Mesothelial cell of epicardium (in vitro differentiated cells): ENCODE measurements at regions not wholly inside any gene's neighbourhood (a gene's known extent, or its start where the extent isn't known, plus 50 kb on each side); places are given as distances from the start of the nearest gene placed in this dataset.
A peak's percentile ranks its signal among the peaks of the same experiment; 100 is the strongest.

ENCODE experiments used
- DNase-seq, 2 experiments: peaks; one replicate each; pipeline ENCODE4 v3.0.0; 2021; ENCODE audit warnings: low spot score in 2 of 2; ENCODE audit not compliant: unreplicated experiment in 2 of 2
- H3K27ac Mint-ChIP-seq: 2 replicates; pipeline ENCODE4 v1.8.0; 2021; ENCODE audit warnings: mixed read lengths
- H3K27me3 Mint-ChIP-seq: 2 replicates; pipeline ENCODE4 v1.8.0; 2021; ENCODE audit warnings: low read depth, mixed read lengths
- H3K36me3 Mint-ChIP-seq: 2 replicates; pipeline ENCODE4 v1.8.0; 2021; ENCODE audit warnings: mixed read lengths
- H3K4me1 Mint-ChIP-seq: 2 replicates; pipeline ENCODE4 v1.8.0; 2021; ENCODE audit warnings: mixed read lengths
- H3K4me3 Mint-ChIP-seq: 2 replicates; pipeline ENCODE4 v1.8.0; 2021; ENCODE audit warnings: mild to moderate bottlenecking, moderate library complexity, mixed read lengths
- H3K9me3 Mint-ChIP-seq: 2 replicates; pipeline ENCODE4 v1.8.0; 2021; ENCODE audit warnings: mixed read lengths
- CTCF ChIP-seq: fragments of 200-600 bp; sonication (generic); IDR thresholded peaks from one replicate; pipeline ENCODE4 v1.5.0; 2021; ENCODE audit warnings: antibody characterized with exemption; ENCODE audit not compliant: unreplicated experiment

GRCh38 chr10:117677890-117678500 lies 135.4 kb downstream of the EMX2 start:
- Mint-ChIP-seq H3K4me1 (peaks cover 12% of the 10 kb centered on the region), H3K27me3 (peaks cover 16% of the 10 kb centered on the region), H3K4me3 (no peak overlapping the region), H3K27ac (no peak overlapping the region), H3K36me3 (no peaks in the 10 kb centered on the region), H3K9me3 (no peaks in the 10 kb centered on the region)
- no peak for TF ChIP-seq CTCF
- no peak for DNase-seq

- no peak for TF ChIP-seq CTCF
- Mint-ChIP-seq H3K9me3 (no peaks in the 10 kb centered on the region), H3K4me1 (peaks cover 2% of the 10 kb centered on the region), H3K27ac (no peak overlapping the region), H3K4me3 (no peak overlapping the region), H3K27me3 (peaks cover 21% of the 10 kb centered on the region), H3K36me3 (no peaks in the 10 kb centered on the region)
- no peak for DNase-seq
Observed at GRCh38 chr10:117680601-117681000, 138.1 kb downstream of the EMX2 start.

DNA sequence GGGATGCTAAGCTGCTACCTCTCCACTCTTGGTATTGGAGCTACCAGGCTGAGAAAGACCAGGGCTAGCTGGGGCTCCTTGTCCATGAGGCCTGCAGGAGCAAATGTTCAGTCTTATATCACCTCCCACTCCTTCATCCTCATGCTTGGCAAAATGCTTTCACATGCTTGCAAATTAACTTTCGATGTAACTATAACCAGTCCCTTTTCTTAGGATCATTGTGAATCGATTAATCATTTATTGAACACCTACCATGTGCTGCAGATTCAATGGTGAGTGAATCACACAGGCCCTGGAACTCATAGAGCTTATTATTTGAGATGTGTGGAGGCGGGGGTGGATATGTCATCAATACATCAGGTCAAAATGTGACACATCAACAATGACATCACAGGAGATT lies 138.6 kb downstream of the EMX2 start:
- H3K4me3 Mint-ChIP-seq: no peak overlapping the region
- H3K4me1 Mint-ChIP-seq: peaks cover 2% of the 10 kb centered on the region
- no peaks in the 10 kb centered on the region for H3K36me3 Mint-ChIP-seq
- no peak for DNase-seq
- H3K9me3 Mint-ChIP-seq: no peaks in the 10 kb centered on the region
- H3K27me3 Mint-ChIP-seq: peaks cover 26% of the 10 kb centered on the region
- no peak overlapping the region for H3K27ac Mint-ChIP-seq
- TF ChIP-seq CTCF: no peak

DNA sequence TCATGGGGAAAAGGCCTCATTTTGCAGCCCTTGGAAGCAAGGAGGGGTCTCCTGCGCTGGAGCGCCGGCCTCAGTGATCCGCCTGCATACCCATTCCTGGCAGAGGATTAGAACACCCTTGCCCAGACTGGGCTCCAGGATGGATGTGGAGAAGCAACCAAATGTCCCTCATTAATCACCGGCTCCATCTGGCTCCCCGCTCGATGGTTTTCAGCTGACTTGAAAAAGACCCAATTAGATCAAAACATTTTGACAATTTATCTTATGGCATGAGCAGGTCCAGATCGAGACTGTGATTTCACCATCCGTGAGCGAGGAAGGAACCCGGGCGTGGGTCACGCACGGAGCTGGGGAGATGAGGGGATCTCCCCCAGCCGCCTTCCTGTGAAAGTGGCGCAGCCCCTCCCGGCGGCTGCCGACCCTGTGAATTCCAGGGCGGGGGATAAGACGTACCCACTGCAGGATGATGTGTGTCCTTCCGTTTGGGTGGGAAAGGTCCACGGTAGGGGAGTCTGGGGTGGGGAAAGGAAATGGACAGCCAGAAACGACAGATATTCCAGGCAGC lies 141.6 kb downstream of the EMX2 start:
- peaks cover 48% of the 10 kb centered on the region for H3K27me3 Mint-ChIP-seq
- no peak overlapping the region for H3K27ac Mint-ChIP-seq
- H3K36me3 Mint-ChIP-seq: no peaks in the 10 kb centered on the region
- peaks cover 2% of the 10 kb centered on the region for H3K4me1 Mint-ChIP-seq
- TF ChIP-seq CTCF: no peak
- no peak overlapping the region for H3K4me3 Mint-ChIP-seq
- H3K9me3 Mint-ChIP-seq: no peaks in the 10 kb centered on the region
- DNase-seq: no peak

GRCh38 chr10:117684672-117685211 lies 142.2 kb downstream of the EMX2 start:
- Mint-ChIP-seq H3K9me3 (no peaks in the 10 kb centered on the region), H3K27ac (no peak overlapping the region), H3K4me1 (peaks cover 2% of the 10 kb centered on the region), H3K4me3 (no peak overlapping the region), H3K36me3 (no peaks in the 10 kb centered on the region), H3K27me3 (peaks cover 52% of the 10 kb centered on the region)
- peak; percentile 36 to 42 for DNase-seq
- TF ChIP-seq CTCF: no peak
